ENCODE measurements at regions not wholly inside any gene's neighbourhood (a gene's known extent, or its start where the extent isn't known, plus 50 kb on each side); places are given as distances from the start of the nearest gene placed in this dataset.
"Not testable (repeated sequence)": the region's sequence is repeated elsewhere in the genome, so short reads cannot be mapped to it uniquely, and the experiment has no call there.

DNA sequence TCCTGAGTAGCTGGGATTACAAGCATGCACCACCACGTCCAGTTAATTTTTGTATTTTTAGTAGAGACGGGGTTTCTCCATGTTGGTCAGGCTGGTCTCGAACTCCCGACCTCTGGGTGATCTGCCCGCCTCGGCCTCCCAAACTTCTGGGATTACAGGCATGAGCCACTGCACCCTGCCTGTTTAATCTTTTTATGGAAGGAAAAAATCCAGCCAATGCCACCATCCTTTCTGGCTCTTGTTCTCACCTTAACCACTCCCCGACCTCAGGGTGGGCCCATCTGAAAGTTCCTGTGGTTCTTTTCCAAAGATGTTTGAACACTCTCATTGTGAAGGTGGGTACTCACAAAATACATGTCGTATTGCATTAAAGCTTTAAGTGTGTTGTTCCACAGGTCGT is 336.2 kb downstream of the TCERG1L start:
- TF ChIP-seq, protein P1, sequence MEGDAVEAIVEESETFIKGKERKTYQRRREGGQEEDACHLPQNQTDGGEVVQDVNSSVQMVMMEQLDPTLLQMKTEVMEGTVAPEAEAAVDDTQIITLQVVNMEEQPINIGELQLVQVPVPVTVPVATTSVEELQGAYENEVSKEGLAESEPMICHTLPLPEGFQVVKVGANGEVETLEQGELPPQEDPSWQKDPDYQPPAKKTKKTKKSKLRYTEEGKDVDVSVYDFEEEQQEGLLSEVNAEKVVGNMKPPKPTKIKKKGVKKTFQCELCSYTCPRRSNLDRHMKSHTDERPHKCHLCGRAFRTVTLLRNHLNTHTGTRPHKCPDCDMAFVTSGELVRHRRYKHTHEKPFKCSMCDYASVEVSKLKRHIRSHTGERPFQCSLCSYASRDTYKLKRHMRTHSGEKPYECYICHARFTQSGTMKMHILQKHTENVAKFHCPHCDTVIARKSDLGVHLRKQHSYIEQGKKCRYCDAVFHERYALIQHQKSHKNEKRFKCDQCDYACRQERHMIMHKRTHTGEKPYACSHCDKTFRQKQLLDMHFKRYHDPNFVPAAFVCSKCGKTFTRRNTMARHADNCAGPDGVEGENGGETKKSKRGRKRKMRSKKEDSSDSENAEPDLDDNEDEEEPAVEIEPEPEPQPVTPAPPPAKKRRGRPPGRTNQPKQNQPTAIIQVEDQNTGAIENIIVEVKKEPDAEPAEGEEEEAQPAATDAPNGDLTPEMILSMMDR (IDR thresholded peaks at IDR 0.05 in 8 of 11, conservative IDR thresholded peaks at IDR 0.05 in 3 of 11) = not testable (repeated sequence)
- TF ChIP-seq POLR2AphosphoS5, POLR2A (IDR thresholded peaks at IDR 0.05): not testable (repeated sequence)
